Erythroblast (primary cell): ENCODE measurements at regions not wholly inside any gene's neighbourhood (a gene's known extent, or its start where the extent isn't known, plus 50 kb on each side); places are given as distances from the start of the nearest gene placed in this dataset.
"Not testable (repeated sequence)": the region's sequence is repeated elsewhere in the genome, so short reads cannot be mapped to it uniquely, and the experiment has no call there.

Experiments used
- DNase-seq, 2 experiments: peaks; one replicate each; lab custom pipeline; 2025; lab: John Stamatoyannopoulos, UW
- GATA1 ChIP-seq: IDR thresholded peaks from 2 replicates; pipeline ENCODE4 v1.6.1; 2011; ENCODE audit warnings: low read depth, mild to moderate bottlenecking, control low read depth, low read length, moderate library complexity
- POLR2A ChIP-seq: IDR thresholded peaks from 2 replicates; pipeline ENCODE4 v1.6.1; 2011; ENCODE audit warnings: mild to moderate bottlenecking, low read length

DNA sequence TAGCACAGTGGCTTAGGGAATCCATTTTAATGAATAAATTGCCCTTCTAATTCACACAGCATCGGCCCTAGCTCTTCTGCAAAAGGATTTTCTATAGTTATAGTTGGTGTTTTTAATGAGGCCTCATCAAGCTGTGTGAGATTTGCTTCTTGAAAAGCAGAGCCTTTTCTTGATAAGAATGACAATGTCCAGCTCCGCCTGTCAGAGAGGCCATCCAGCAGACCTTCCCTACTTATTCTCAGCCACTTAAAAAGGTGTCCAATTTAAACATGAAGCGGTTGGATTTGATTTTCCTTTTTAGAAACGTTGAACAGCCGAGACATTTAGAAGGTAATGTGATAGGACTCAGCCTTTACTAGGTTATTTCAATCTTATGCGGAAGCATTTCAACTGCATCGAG lies 134.4 kb downstream of the ZNF608 start:
- no peak for DNase-seq
- TF ChIP-seq POLR2A (no peak), GATA1 (no peak)

GRCh38 chr5:124611262-124611661 lies 135.2 kb downstream of the ZNF608 start:
- DNase-seq: not testable (repeated sequence)

DNA sequence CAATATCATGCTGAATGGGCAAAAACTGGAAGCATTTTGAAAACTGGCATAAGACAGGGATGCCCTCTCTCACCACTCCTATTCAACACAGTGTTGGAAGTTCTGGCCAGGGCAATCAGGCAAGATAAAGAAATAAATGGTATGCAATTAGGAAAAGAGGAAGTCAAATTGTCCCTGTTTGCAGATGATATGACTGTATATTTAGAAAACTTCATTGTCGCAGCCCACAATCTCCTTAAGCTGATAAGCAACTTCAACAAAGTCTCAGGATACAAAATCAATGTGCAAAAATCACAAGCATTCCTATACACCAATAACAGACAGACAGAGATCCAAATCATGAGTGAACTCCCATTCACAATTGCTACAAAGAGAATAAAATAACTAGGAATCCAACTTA lies 136.8 kb downstream of the ZNF608 start:
- not testable (repeated sequence) for DNase-seq

GRCh38 chr5:124606543-124606942 lies 139.9 kb downstream of the ZNF608 start:
- TF ChIP-seq POLR2A (no peak), GATA1 (no peak)
- DNase-seq: no peak

- TF ChIP-seq GATA1 (no peak), POLR2A (no peak)
- DNase-seq: no peak
These were observed 140.3 kb downstream of the ZNF608 start for GRCh38 chr5:124606093-124606492.

DNA sequence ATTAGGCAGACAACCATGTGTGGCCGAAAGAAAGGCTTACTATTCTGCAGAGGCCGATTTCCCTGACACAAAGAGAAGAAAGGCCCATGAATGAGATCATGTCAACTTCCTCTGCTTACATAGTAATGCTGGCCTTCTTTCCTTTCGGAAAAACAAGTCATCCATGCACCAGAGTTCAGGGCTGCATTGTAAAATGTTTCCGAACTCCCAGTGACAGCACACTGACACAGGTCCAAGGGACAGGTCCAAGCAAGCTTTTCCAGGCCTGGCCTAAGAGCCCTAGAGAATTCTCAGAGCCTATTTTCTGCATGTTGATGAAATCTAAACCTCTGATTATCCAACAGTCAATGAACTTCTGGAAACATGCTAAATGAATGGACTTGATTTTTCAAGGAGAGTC lies 140.9 kb downstream of the ZNF608 start:
- TF ChIP-seq GATA1: no peak
- TF ChIP-seq POLR2A: no peak
- no peak for DNase-seq

DNA sequence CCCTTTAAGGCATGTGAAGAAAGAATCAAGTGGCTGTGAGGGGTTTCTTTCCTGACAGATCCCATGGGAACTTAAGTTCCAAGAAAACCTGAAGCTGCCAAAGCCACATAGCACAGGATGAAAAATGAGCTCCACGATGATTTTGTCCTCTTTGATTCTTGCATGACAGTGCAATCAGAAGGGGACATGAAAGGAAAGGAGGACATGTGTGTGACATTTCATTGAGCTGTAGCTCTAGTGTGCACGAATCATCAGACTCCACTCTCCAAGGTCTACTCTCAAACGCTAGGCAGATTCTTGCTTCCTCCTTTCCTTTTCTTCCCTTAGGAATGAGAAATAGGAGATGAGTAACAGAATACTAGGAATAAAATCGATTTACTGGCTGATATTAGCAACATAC lies 142.0 kb downstream of the ZNF608 start:
- no peak for DNase-seq
- TF ChIP-seq POLR2A (no peak), GATA1 (no peak)

DNA sequence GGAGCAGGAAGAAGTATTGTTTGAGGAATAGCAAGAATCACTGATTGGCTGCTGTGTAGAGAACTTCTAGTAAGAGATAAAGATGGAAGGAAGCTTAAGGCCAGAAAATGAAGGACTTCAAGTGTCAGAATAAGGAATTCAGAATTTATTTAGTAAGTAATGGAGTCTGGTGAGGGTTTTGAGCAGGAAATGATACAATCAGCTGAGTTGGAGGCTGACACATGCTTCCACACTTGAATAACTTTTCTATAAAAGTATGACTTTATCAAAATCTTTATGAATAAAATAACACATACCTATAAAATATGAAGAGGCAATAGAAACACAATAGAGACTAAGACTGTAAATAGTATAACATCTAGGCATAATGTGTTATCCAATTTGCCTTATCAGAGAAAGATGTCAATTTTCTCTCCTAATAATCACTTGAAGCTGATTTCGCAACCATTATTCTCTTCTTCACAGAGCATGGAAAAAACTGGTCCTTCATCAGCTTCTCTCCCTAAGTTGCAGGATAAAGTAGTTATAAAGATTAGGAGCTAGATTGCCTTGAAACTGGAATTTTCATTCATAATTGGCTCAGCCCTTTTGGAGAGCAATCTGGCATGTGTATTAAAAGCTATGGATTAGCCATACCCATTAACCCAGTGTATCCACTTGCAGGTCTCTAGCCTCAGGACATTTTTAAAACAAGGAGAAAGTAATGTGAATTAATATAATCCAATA lies 143.4 kb downstream of the ZNF608 start:
- TF ChIP-seq POLR2A: no peak
- TF ChIP-seq GATA1: no peak
- no peak for DNase-seq

GRCh38 chr5:124599028-124599973 lies 147.1 kb downstream of the ZNF608 start:
- DNase-seq: no peak
- TF ChIP-seq POLR2A: no peak
- no peak for TF ChIP-seq GATA1

DNA sequence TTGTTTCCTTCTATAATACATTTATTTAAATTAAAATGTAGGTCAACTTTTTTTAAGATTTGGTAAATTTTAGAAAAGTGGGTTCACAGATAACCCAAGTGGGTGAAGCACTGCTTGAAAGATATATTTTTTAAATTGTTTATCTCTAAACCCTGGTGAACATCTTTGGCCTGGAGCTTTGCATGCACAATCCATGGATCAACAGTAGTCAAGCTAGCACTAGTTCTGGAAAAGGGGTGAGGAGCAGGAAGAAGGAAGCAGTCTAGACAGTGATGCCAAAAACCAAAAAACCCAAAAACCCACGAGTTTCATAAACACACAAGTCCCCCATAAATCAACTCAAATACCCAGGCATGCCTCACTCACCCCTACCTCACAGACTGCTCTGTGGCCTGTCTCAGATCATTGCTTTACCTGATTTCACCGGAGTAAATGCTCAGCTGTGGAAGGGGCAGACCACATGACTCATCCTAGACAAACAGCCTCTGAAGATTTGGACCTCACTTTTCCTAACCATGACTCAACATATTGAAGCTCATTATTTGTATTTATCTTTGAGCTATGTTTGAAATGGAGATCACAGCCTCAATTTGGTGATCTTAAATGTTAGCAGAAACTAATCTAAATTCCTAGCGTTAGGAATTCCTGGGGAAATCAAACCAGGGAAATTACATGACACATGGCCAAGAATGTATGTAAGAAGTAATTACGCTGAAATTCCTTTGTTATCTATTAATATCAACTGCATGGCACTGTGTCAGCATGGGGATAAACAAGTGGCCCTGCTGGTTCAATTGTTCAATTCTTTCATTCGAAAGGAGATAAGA lies 149.6 kb downstream of the ZNF608 start:
- DNase-seq: no peak
- no peak for TF ChIP-seq GATA1
- TF ChIP-seq POLR2A: no peak

- no peak for DNase-seq
- TF ChIP-seq GATA1: no peak
- TF ChIP-seq POLR2A: no peak
These were observed 152.5 kb downstream of the ZNF608 start for GRCh38 chr5:124593952-124594351.

GRCh38 chr5:124592891-124593290 lies 153.5 kb downstream of the ZNF608 start:
- TF ChIP-seq GATA1 (no peak), POLR2A (no peak)
- no peak for DNase-seq

GRCh38 chr5:124591583-124591982 lies 154.9 kb downstream of the ZNF608 start:
- DNase-seq: no peak
- TF ChIP-seq POLR2A (no peak), GATA1 (no peak)

GRCh38 chr5:124590686-124591085 lies 155.8 kb downstream of the ZNF608 start:
- TF ChIP-seq GATA1: no peak
- no peak for DNase-seq
